GM12874 (cell line): ENCODE measurements at regions not wholly inside any gene's neighbourhood (a gene's known extent, or its start where the extent isn't known, plus 50 kb on each side); places are given as distances from the start of the nearest gene placed in this dataset.

Experiments
- CTCF ChIP-seq: IDR thresholded peaks from 2 replicates; pipeline ENCODE4 v1.5.1; 2011; ENCODE audit warnings: low read depth, mild to moderate bottlenecking, control low read depth, low read length, moderate library complexity; ENCODE audit not compliant: insufficient read depth

DNA sequence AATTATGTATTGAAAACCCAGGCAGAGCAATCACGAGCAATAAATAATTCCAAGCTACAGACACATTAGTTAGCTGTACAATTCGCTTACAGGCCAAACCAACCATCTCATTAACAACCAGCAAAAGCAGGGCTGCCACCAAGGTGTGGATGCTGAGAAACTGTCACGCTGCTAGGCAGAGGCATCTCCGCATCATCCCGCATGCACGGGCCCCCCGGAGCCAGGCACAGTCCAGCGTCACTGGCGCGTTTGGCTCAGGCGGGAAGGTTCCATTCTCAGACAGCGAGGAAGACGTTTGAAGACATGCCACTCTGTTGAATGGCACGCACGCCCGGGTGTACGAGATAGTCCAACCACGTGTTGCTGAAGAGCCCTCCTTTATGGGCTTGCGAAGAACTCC lies 184.0 kb downstream of the OLFM1 start:
- no peak for TF ChIP-seq CTCF

DNA sequence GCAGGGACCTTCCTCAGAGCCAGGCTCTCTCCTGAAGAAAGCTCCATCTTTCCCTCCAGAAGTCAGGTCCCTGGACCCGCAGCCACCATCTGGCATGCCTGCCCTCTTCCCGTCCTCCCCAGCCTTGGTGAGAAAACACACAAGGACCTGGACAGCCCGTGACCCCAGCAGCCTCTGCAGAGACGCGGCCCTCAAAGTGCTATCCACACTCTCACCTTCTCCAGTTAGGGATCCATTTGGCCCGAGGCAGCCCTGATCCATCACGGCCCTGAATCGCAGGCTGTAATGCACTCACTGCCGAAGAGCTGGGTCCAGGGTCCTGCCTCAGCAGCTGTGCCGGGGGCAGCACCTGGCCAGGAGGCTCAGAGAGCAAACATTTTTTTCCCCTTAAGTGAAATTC lies 185.1 kb downstream of the OLFM1 start:
- TF ChIP-seq CTCF: no peak

GRCh38 chr9:135273008-135273407 lies 185.5 kb downstream of the OLFM1 start:
- TF ChIP-seq CTCF: no peak

- no peak for TF ChIP-seq CTCF
Measured at GRCh38 chr9:135275163-135275562, 187.7 kb downstream of the OLFM1 start.

GRCh38 chr9:135275571-135276289 lies 188.3 kb downstream of the OLFM1 start:
- no peak for TF ChIP-seq CTCF

GRCh38 chr9:135277219-135278201 lies 190.0 kb downstream of the OLFM1 start:
- TF ChIP-seq CTCF: no peak

GRCh38 chr9:135278586-135278985 lies 191.1 kb downstream of the OLFM1 start:
- no peak for TF ChIP-seq CTCF
